SK-N-SH (cell line): ENCODE measurements at regions not wholly inside any gene's neighbourhood (a gene's known extent, or its start where the extent isn't known, plus 50 kb on each side); places are given as distances from the start of the nearest gene placed in this dataset.

ENCODE experiments used
- CTCF ChIA-PET: fragments of 300-600, 350-600 bp; formaldehyde crosslinking; extraction: SDS; loops from one replicate; lab custom pipeline; 2021; lab: Yijun Ruan, JAX
- POLR2A ChIA-PET: fragments of 350-600 bp; sonication (Branson Sonifier 250); formaldehyde crosslinking; extraction: SDS; loops from one replicate; lab custom pipeline; 2020; ENCODE audit warnings: antibody characterized with exemption, inconsistent platforms; lab: Yijun Ruan, JAX
- DNase-seq: peaks from one replicate; pipeline ENCODE4 v3.0.0; 2012
- H2AFZ ChIP-seq: fragments of 200-600 bp; sonication (generic); 2 replicates; pipeline ENCODE4 v1.8.1; 2016; ENCODE audit warnings: antibody characterized with exemption, mild to moderate bottlenecking, low read depth
- H3F3A ChIP-seq: fragments of 200-600 bp; sonication (generic); replicated peaks from 2 replicates; pipeline ENCODE3; 2016; ENCODE audit warnings: antibody characterized with exemption, mild to moderate bottlenecking; ENCODE audit not compliant: insufficient read depth
- H3K27ac ChIP-seq, 2 experiments: fragments of 200-500 bp in 1 of 2; fragments of 200-600 bp in 1 of 2; sonication (Bioruptor generic) in 1 of 2; sonication (generic), shearing (Covaris generic) in 1 of 2; 2 replicates each; pipeline versions ENCODE4 v1.5.1 to v1.6.1; 2014 to 2016; ENCODE audit warnings: low read depth in 2 of 2, inconsistent platforms in 1 of 2, low read length in 1 of 2, mild to moderate bottlenecking in 1 of 2, mixed read lengths in 1 of 2
- H3K27me3 ChIP-seq: fragments of 200-600 bp; sonication (generic), shearing (Covaris generic); 2 replicates; pipeline ENCODE4 v1.6.1; 2016; ENCODE audit warnings: mixed run types; ENCODE audit not compliant: insufficient read depth
- H3K36me3 ChIP-seq, 2 experiments: fragments of 200-500 bp in 1 of 2; fragments of 200-600 bp in 1 of 2; sonication (Bioruptor generic) in 1 of 2; sonication (generic) in 1 of 2; replicated peaks in 1 of 2; 2 replicates each; pipeline versions ENCODE3 to v1.5.1; 2014 to 2016; ENCODE audit warnings: low read length in 1 of 2, mild to moderate bottlenecking in 1 of 2; ENCODE audit not compliant: insufficient read depth in 2 of 2, control insufficient read depth in 1 of 2
- H3K4me1 ChIP-seq, 2 experiments: fragments of 200-500 bp in 1 of 2; fragments of 200-600 bp in 1 of 2; sonication (Bioruptor generic) in 1 of 2; sonication (generic), shearing (Covaris generic) in 1 of 2; 2 replicates each; pipeline versions ENCODE4 v1.5.1 to v1.6.1; 2014 to 2016; ENCODE audit warnings: low read depth in 1 of 2, low read length in 1 of 2, mixed run types in 1 of 2; ENCODE audit not compliant: insufficient read depth in 2 of 2, control insufficient read depth in 1 of 2
- H3K4me2 ChIP-seq: fragments of 200-600 bp; sonication (generic), shearing (Covaris generic); 2 replicates; pipeline ENCODE4 v1.6.1; 2017; ENCODE audit warnings: mixed run types
- H3K4me3 ChIP-seq, 2 experiments: fragments of 200-500 bp in 1 of 2; fragments of 200-600 bp in 1 of 2; sonication (Bioruptor generic) in 1 of 2; sonication (generic), shearing (Covaris generic) in 1 of 2; 2 replicates each; pipeline versions ENCODE4 v1.5.1 to v1.8.1; 2014 to 2016; ENCODE audit warnings: low read depth in 2 of 2, inconsistent platforms in 1 of 2, low read length in 1 of 2, mild to moderate bottlenecking in 1 of 2, mixed read lengths in 1 of 2, moderate library complexity in 1 of 2
- H3K79me2 ChIP-seq: fragments of 200-600 bp; sonication (generic); 2 replicates; pipeline ENCODE4 v1.8.1; 2017; ENCODE audit warnings: mild to moderate bottlenecking; ENCODE audit not compliant: insufficient read depth
- H3K9ac ChIP-seq: fragments of 200-600 bp; sonication (generic); 2 replicates; pipeline ENCODE4 v1.6.1; 2017; ENCODE audit warnings: mixed run types
- H3K9me2 ChIP-seq: fragments of 200-600 bp; sonication (generic); 2 replicates; pipeline ENCODE4 v1.6.1; 2017; ENCODE audit warnings: mixed run types
- H3K9me3 ChIP-seq: fragments of 200-600 bp; sonication (generic); 2 replicates; pipeline ENCODE4 v1.6.1; 2017; ENCODE audit warnings: mixed run types, mild to moderate bottlenecking, moderate library complexity
- H4K20me1 ChIP-seq: fragments of 200-600 bp; sonication (generic); 2 replicates; pipeline ENCODE4 v1.6.1; 2017; ENCODE audit warnings: mild to moderate bottlenecking, mixed run types; ENCODE audit not compliant: insufficient read depth
- EP300 ChIP-seq, 2 experiments: IDR thresholded peaks; 2 replicates each; pipeline versions ENCODE4 v1.4.0 to v1.6.1; 2012; ENCODE audit warnings: borderline replicate concordance in 1 of 2, low read depth in 1 of 2, low read length in 1 of 2
- FOXJ3 ChIP-seq: sonication (generic); formaldehyde crosslinking; IDR thresholded peaks from 2 replicates; pipeline ENCODE4 v1.5.1; 2020; ENCODE audit warnings: mild to moderate bottlenecking, missing genetic modification reagents
- FOXM1 ChIP-seq: IDR thresholded peaks from 2 replicates; pipeline ENCODE4 v1.4.0; 2012; ENCODE audit warnings: low read depth, mild to moderate bottlenecking
- GABPA ChIP-seq: IDR thresholded peaks from 2 replicates; pipeline ENCODE4 v1.4.0; 2012; ENCODE audit warnings: low read depth, mild to moderate bottlenecking
- IRF3 ChIP-seq: fragments of 150-350 bp; IDR thresholded peaks from 2 replicates; pipeline ENCODE4 v1.6.1; 2016; ENCODE audit warnings: mild to moderate bottlenecking, low read depth, low read length
- JUND ChIP-seq: IDR thresholded peaks from 2 replicates; pipeline ENCODE4 v1.4.0; 2012
- MAX ChIP-seq: IDR thresholded peaks from 2 replicates; pipeline ENCODE4 v1.4.0; 2012; ENCODE audit warnings: low read depth
- MEF2A ChIP-seq: IDR thresholded peaks from 2 replicates; pipeline ENCODE4 v1.4.0; 2012; ENCODE audit warnings: low read depth, borderline replicate concordance
- MXI1 ChIP-seq: IDR thresholded peaks from 2 replicates; pipeline ENCODE4 v1.6.1; 2012; ENCODE audit warnings: mild to moderate bottlenecking, low read depth, low read length, improper control_type of control experiment
- NFIC ChIP-seq: IDR thresholded peaks from 2 replicates; pipeline ENCODE4 v1.4.0; 2012; ENCODE audit warnings: borderline replicate concordance
- NRF1 ChIP-seq: IDR thresholded peaks from 2 replicates; pipeline ENCODE4 v1.6.1; 2012; ENCODE audit warnings: low read depth, mild to moderate bottlenecking, low read length
- RFX5 ChIP-seq: IDR thresholded peaks from 2 replicates; pipeline ENCODE4 v1.6.1; 2012; ENCODE audit warnings: mild to moderate bottlenecking, improper control_type of control experiment, low read length
- RXRA ChIP-seq: IDR thresholded peaks from 2 replicates; pipeline ENCODE4 v1.4.0; 2012; ENCODE audit warnings: low read depth, mild to moderate bottlenecking, borderline replicate concordance
- SIN3A ChIP-seq: IDR thresholded peaks from 2 replicates; pipeline ENCODE4 v1.6.1; 2012; ENCODE audit warnings: low read depth, mild to moderate bottlenecking, low read length, moderate library complexity, borderline replicate concordance
- TEAD4 ChIP-seq: IDR thresholded peaks from 2 replicates; pipeline ENCODE4 v1.4.0; 2012; ENCODE audit warnings: mild to moderate bottlenecking, borderline replicate concordance; ENCODE audit not compliant: insufficient read depth
- WGBS: methylation state at CpG from one replicate; pipeline ENCODE4 v1.1.6; 2017; ENCODE audit warnings: low lambda C conversion rate; 5-methylcytosine and 5-hydroxymethylcytosine counted together
- TF ChIP-seq, protein P1 (sequence below): fragments of 150-350 bp; IDR thresholded peaks from 2 replicates; pipeline ENCODE4 v1.6.1; 2017; ENCODE audit warnings: antibody characterized with exemption, low read length, low read depth, borderline replicate concordance
- TF ChIP-seq, protein P2 (sequence below): IDR thresholded peaks from 2 replicates; pipeline ENCODE4; 2012
- TF ChIP-seq, protein P3 (sequence below): IDR thresholded peaks from 2 replicates; pipeline ENCODE4 v1.4.0; 2012; ENCODE audit warnings: low read depth, borderline replicate concordance
- TF ChIP-seq, protein P4 (sequence below): IDR thresholded peaks from 2 replicates; pipeline ENCODE4 v1.6.1; 2012; ENCODE audit warnings: mild to moderate bottlenecking, low read depth, low read length, moderate library complexity

GRCh38 chr7:45366475-45366874 lies 207.7 kb upstream of the ADCY1 start:
- no peak overlapping the region for H3K4me3 ChIP-seq
- DNase-seq = no peak
- TF ChIP-seq EP300 (IDR thresholded peaks at IDR 0.05; ENCODE audit: borderline replicate concordance in 1 of 2, low read depth in 1 of 2, low read length in 1 of 2) (no peak), NFIC (no peak), GABPA (no peak), JUND (no peak), NRF1 (no peak), IRF3 (no peak), FOXM1 (no peak), MAX (no peak), FOXJ3 (CRISPR knock-in tag) (no peak), SIN3A (no peak), MEF2A (no peak), MXI1 (no peak)
- TF ChIP-seq, protein P1, sequence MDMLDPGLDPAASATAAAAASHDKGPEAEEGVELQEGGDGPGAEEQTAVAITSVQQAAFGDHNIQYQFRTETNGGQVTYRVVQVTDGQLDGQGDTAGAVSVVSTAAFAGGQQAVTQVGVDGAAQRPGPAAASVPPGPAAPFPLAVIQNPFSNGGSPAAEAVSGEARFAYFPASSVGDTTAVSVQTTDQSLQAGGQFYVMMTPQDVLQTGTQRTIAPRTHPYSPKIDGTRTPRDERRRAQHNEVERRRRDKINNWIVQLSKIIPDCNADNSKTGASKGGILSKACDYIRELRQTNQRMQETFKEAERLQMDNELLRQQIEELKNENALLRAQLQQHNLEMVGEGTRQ = no peak
- TF ChIP-seq, protein P2, sequence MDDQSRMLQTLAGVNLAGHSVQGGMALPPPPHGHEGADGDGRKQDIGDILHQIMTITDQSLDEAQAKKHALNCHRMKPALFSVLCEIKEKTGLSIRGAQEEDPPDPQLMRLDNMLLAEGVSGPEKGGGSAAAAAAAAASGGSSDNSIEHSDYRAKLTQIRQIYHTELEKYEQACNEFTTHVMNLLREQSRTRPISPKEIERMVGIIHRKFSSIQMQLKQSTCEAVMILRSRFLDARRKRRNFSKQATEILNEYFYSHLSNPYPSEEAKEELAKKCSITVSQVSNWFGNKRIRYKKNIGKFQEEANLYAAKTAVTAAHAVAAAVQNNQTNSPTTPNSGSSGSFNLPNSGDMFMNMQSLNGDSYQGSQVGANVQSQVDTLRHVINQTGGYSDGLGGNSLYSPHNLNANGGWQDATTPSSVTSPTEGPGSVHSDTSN = no peak
- TF ChIP-seq, protein P3, sequence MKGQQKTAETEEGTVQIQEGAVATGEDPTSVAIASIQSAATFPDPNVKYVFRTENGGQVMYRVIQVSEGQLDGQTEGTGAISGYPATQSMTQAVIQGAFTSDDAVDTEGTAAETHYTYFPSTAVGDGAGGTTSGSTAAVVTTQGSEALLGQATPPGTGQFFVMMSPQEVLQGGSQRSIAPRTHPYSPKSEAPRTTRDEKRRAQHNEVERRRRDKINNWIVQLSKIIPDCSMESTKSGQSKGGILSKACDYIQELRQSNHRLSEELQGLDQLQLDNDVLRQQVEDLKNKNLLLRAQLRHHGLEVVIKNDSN = no peak
- 50% methylated on average over 2 of the region's 3 CpGs for WGBS
- peaks cover 7% of the 10 kb centered on the region; the same call in 1 of the 2 replicates for H3K9me3 ChIP-seq
- H3K4me2 ChIP-seq = no peak overlapping the region
- CTCF ChIA-PET = no interaction called here
- H3K4me1 ChIP-seq = peaks cover 0 to 24% of the 10 kb centered on the region in 2 experiments; a peak in 1 of 4 replicates
- H3K36me3 ChIP-seq = no peaks in the 10 kb centered on the region
- H2AFZ ChIP-seq = no peak overlapping the region
- no peak overlapping the region for H3K9ac ChIP-seq
- H3K27me3 ChIP-seq = no peaks in the 10 kb centered on the region
- POLR2A ChIA-PET = no interaction called here
- H3K27ac ChIP-seq = no peak overlapping the region
- H4K20me1 ChIP-seq = no peaks in the 10 kb centered on the region
- H3K9me2 ChIP-seq = no peaks in the 10 kb centered on the region
- H3K79me2 ChIP-seq = no peaks in the 10 kb centered on the region
- no peaks in the 10 kb centered on the region for H3F3A ChIP-seq

DNA sequence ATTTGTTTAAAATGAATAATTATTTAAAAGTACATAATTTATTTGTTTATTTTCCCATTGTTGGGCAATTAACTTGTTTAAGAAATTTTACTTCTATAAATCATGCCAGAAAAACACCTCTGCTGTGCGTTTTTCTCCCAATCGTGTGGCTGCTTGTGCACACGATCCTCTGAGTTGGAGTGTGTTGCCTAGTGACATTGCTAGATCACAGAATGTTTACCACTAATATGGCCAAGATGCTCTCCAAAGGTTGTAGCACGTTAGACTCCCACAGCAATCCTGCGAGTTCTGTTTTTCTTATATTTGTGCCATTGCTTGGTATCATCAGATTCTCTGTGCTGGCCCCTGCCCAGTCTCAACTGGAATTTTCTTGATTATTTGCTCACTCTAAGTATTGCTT lies 207.1 kb upstream of the ADCY1 start:
- TF ChIP-seq, protein P1 = no peak
- TF ChIP-seq, protein P4, sequence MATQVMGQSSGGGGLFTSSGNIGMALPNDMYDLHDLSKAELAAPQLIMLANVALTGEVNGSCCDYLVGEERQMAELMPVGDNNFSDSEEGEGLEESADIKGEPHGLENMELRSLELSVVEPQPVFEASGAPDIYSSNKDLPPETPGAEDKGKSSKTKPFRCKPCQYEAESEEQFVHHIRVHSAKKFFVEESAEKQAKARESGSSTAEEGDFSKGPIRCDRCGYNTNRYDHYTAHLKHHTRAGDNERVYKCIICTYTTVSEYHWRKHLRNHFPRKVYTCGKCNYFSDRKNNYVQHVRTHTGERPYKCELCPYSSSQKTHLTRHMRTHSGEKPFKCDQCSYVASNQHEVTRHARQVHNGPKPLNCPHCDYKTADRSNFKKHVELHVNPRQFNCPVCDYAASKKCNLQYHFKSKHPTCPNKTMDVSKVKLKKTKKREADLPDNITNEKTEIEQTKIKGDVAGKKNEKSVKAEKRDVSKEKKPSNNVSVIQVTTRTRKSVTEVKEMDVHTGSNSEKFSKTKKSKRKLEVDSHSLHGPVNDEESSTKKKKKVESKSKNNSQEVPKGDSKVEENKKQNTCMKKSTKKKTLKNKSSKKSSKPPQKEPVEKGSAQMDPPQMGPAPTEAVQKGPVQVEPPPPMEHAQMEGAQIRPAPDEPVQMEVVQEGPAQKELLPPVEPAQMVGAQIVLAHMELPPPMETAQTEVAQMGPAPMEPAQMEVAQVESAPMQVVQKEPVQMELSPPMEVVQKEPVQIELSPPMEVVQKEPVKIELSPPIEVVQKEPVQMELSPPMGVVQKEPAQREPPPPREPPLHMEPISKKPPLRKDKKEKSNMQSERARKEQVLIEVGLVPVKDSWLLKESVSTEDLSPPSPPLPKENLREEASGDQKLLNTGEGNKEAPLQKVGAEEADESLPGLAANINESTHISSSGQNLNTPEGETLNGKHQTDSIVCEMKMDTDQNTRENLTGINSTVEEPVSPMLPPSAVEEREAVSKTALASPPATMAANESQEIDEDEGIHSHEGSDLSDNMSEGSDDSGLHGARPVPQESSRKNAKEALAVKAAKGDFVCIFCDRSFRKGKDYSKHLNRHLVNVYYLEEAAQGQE = no peak
- TF ChIP-seq EP300 (IDR thresholded peaks at IDR 0.05; ENCODE audit: borderline replicate concordance in 1 of 2, low read depth in 1 of 2, low read length in 1 of 2) (no peak), MXI1 (no peak), TEAD4 (no peak), RFX5 (no peak), RXRA (no peak)
- Histone ChIP-seq H3K4me3 (no peak overlapping the region; a peak in 1 of 4 replicates), H3K4me1 (peaks cover 0 to 24% of the 10 kb centered on the region in 2 experiments; a peak in 1 of 4 replicates), H4K20me1 (no peaks in the 10 kb centered on the region), H3F3A (no peaks in the 10 kb centered on the region), H3K9me3 (peaks cover 9% of the 10 kb centered on the region; the same call in 1 of the 2 replicates), H3K79me2 (no peaks in the 10 kb centered on the region), H3K9ac (no peak overlapping the region), H3K36me3 (no peaks in the 10 kb centered on the region), H2AFZ (no peak overlapping the region; the same call in 1 of the 2 replicates), H3K9me2 (no peaks in the 10 kb centered on the region), H3K27me3 (no peaks in the 10 kb centered on the region), H3K27ac (no peak overlapping the region), H3K4me2 (no peak overlapping the region)
- ChIA-PET POLR2A (no interaction called here), CTCF (no interaction called here)
- DNase-seq = no peak
- 35% methylated on average over 5 of the region's 5 CpGs for WGBS
